Neural progenitor cell (in vitro differentiated cells): ENCODE measurements at regions not wholly inside any gene's neighbourhood (a gene's known extent, or its start where the extent isn't known, plus 50 kb on each side); places are given as distances from the start of the nearest gene placed in this dataset.

Experiments used
- DNase-seq: peaks from one replicate; pipeline ENCODE4 v3.0.0-alpha.2; 2016; ENCODE audit warnings: low spot score
- H2AFZ ChIP-seq: fragments of 200-600 bp; sonication (generic); replicated peaks from 2 replicates; pipeline ENCODE4 v1.6.1; 2016; ENCODE audit warnings: antibody characterized with exemption
- H3F3A ChIP-seq: fragments of 200-600 bp; sonication (generic); 2 replicates; pipeline ENCODE4 v1.6.1; 2016; ENCODE audit warnings: antibody characterized with exemption, low read depth
- H3K27ac ChIP-seq: fragments of 200-600 bp; sonication (generic); 2 replicates; pipeline ENCODE4 v1.5.1; 2016; ENCODE audit warnings: mild to moderate bottlenecking
- H3K27me3 ChIP-seq: fragments of 200-600 bp; sonication (generic); 2 replicates; pipeline ENCODE4 v1.6.1; 2016; ENCODE audit warnings: mild to moderate bottlenecking, moderate library complexity
- H3K36me3 ChIP-seq: fragments of 200-600 bp; sonication (generic); 2 replicates; pipeline ENCODE4 v1.5.1; 2016
- H3K4me1 ChIP-seq: fragments of 200-600 bp; sonication (generic); 2 replicates; pipeline ENCODE4 v1.6.1; 2016; ENCODE audit warnings: mixed run types
- H3K4me2 ChIP-seq: fragments of 200-600 bp; sonication (generic); 2 replicates; pipeline ENCODE4 v1.6.1; 2016
- H3K4me3 ChIP-seq: fragments of 200-600 bp; sonication (generic); 2 replicates; pipeline ENCODE4 v1.5.1; 2016
- H3K79me2 ChIP-seq: fragments of 200-600 bp; sonication (generic); 2 replicates; pipeline ENCODE4 v1.6.1; 2016; ENCODE audit warnings: low read depth
- H3K9ac ChIP-seq: fragments of 200-600 bp; sonication (generic); 2 replicates; pipeline ENCODE4 v1.6.1; 2016
- H3K9me3 ChIP-seq: fragments of 200-600 bp; sonication (generic); 2 replicates; pipeline ENCODE4 v1.5.1; 2016; ENCODE audit warnings: low read depth
- H4K20me1 ChIP-seq: fragments of 200-600 bp; sonication (generic); 2 replicates; pipeline ENCODE4 v1.6.1; 2016; ENCODE audit warnings: low read depth
- H3K27ac Mint-ChIP-seq: 3 replicates; pipeline ENCODE4 v1.8.0; 2021; ENCODE audit warnings: mixed read lengths
- H3K27me3 Mint-ChIP-seq: 2 replicates; pipeline ENCODE4 v1.8.0; 2022; ENCODE audit warnings: low read depth, mild to moderate bottlenecking, inconsistent platforms, moderate library complexity, mixed read lengths; ENCODE audit not compliant: insufficient read depth
- H3K36me3 Mint-ChIP-seq: 3 replicates; pipeline ENCODE4 v1.8.0; 2021; ENCODE audit warnings: mixed read lengths
- H3K4me1 Mint-ChIP-seq: 3 replicates; pipeline ENCODE4 v1.8.0; 2021; ENCODE audit warnings: mixed read lengths
- H3K4me3 Mint-ChIP-seq: 3 replicates; pipeline ENCODE4 v1.8.0; 2021; ENCODE audit warnings: mild to moderate bottlenecking, moderate library complexity, mixed read lengths
- H3K9me3 Mint-ChIP-seq: 3 replicates; pipeline ENCODE4 v1.8.0; 2020; ENCODE audit warnings: mixed read lengths
- EZH2 ChIP-seq: fragments of 200-600 bp; sonication (generic); IDR thresholded peaks from 2 replicates; pipeline ENCODE4 v1.6.1; 2017; ENCODE audit warnings: antibody characterized with exemption, mild to moderate bottlenecking, moderate library complexity
- EZH2phosphoT487 ChIP-seq: fragments of 200-600 bp; sonication (generic); IDR thresholded peaks from 2 replicates; pipeline ENCODE4 v1.6.1; 2017; ENCODE audit warnings: antibody characterized with exemption
- TF ChIP-seq, protein P1 (sequence below): fragments of 200-600 bp; sonication (generic); IDR thresholded peaks from 2 replicates; pipeline ENCODE4 v1.5.1; 2017; ENCODE audit warnings: antibody characterized with exemption, mild to moderate bottlenecking

DNA sequence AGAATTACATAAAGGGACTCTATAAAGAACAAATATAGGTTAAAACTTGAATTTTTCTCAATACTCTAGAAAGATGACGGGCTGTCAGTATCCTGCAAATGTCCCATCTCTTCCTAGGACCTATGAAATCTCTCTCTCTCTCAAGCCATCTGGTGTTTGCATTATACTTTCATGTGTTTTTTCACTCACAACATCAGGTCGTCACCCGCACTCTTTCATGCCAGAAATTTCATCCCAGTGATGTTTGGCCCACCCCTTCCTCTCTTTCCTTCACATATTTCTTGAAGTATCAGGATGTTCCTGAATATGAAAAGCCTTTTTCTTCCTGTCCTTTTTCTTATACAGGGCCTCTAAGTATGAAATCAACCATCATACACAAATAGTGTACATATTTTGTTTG, 63.3 kb upstream of the GAS1 start:
- no peaks in the 10 kb centered on the region for H3K36me3 ChIP-seq
- Mint-ChIP-seq H3K27ac (no peak overlapping the region), H3K36me3 (no peaks in the 10 kb centered on the region), H3K4me1 (peaks cover 10% of the 10 kb centered on the region), H3K9me3 (peaks cover 9% of the 10 kb centered on the region), H3K27me3 (no peaks in the 10 kb centered on the region), H3K4me3 (no peak overlapping the region)
- H3K27ac ChIP-seq, result no peak overlapping the region
- H3K9ac ChIP-seq, result no peak overlapping the region
- no peaks in the 10 kb centered on the region for H3K4me1 ChIP-seq
- H2AFZ ChIP-seq, result no peak overlapping the region
- no peaks in the 10 kb centered on the region for H3K27me3 ChIP-seq
- H3K9me3 ChIP-seq, result no peaks in the 10 kb centered on the region
- H4K20me1 ChIP-seq, result no peaks in the 10 kb centered on the region
- no peak for DNase-seq
- no peak overlapping the region for H3K4me2 ChIP-seq
- TF ChIP-seq, protein P1, sequence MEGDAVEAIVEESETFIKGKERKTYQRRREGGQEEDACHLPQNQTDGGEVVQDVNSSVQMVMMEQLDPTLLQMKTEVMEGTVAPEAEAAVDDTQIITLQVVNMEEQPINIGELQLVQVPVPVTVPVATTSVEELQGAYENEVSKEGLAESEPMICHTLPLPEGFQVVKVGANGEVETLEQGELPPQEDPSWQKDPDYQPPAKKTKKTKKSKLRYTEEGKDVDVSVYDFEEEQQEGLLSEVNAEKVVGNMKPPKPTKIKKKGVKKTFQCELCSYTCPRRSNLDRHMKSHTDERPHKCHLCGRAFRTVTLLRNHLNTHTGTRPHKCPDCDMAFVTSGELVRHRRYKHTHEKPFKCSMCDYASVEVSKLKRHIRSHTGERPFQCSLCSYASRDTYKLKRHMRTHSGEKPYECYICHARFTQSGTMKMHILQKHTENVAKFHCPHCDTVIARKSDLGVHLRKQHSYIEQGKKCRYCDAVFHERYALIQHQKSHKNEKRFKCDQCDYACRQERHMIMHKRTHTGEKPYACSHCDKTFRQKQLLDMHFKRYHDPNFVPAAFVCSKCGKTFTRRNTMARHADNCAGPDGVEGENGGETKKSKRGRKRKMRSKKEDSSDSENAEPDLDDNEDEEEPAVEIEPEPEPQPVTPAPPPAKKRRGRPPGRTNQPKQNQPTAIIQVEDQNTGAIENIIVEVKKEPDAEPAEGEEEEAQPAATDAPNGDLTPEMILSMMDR, result no peak
- TF ChIP-seq EZH2phosphoT487, result no peak
- TF ChIP-seq EZH2, result no peak
- no peaks in the 10 kb centered on the region for H3F3A ChIP-seq
- no peaks in the 10 kb centered on the region for H3K79me2 ChIP-seq
- no peak overlapping the region for H3K4me3 ChIP-seq

DNA sequence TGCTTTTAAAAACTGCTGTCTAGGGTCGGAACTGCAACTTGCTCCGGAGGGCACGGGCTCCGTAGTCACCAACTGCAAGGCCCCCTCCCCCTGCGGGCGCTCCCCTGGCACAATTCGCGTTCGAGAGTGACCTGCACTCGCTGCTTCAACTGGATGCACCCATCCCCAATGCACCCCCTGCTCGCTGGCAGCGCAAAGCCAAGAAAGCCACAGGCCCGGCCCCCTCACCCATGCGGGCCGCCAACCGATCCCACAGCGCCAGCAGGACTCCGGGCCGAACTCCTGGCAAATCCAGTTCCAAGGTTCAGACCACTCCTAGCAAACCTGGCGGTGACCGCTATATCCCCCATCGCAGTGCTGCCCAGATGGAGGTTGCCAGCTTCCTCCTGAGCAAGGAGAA, 64.2 kb upstream of the GAS1 start:
- TF ChIP-seq, protein P1, result no peak
- TF ChIP-seq EZH2phosphoT487, result no peak
- TF ChIP-seq EZH2, result no peak
- Histone ChIP-seq H3K4me3 (no peak overlapping the region), H3K79me2 (no peaks in the 10 kb centered on the region), H3K9me3 (no peaks in the 10 kb centered on the region), H3K27ac (no peak overlapping the region), H4K20me1 (no peaks in the 10 kb centered on the region), H3K36me3 (no peaks in the 10 kb centered on the region), H3K4me2 (no peak overlapping the region), H3F3A (no peaks in the 10 kb centered on the region), H3K4me1 (no peaks in the 10 kb centered on the region), H3K9ac (no peak overlapping the region), H3K27me3 (no peaks in the 10 kb centered on the region), H2AFZ (no peak overlapping the region)
- H3K4me3 Mint-ChIP-seq, result no peak overlapping the region
- H3K9me3 Mint-ChIP-seq, result peaks cover 9% of the 10 kb centered on the region
- no peak overlapping the region for H3K27ac Mint-ChIP-seq
- no peaks in the 10 kb centered on the region for H3K36me3 Mint-ChIP-seq
- H3K4me1 Mint-ChIP-seq, result peaks cover 11% of the 10 kb centered on the region
- no peak for DNase-seq
- peaks cover under 1% of the 10 kb centered on the region for H3K27me3 Mint-ChIP-seq

DNA sequence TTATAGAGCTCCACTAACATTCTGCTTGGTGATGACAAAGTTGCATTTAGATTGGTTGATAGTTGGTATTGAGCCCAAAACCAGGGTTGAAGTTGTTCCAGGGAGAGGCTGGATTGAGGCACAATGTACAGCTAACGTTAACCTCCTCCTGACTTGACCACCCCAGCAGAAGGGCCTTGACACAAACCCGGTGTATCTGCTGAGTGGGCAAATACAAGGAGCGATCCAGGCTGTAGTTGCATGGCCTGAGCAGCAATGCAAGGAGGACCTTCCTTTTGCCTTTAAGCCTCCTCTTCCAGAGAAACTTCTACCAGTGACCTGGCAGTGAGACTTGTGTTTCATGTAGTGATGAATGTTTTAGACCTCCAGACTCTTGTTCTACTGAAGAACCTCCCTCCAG, 66.2 kb upstream of the GAS1 start:
- no peaks in the 10 kb centered on the region for H3K27me3 ChIP-seq
- peaks cover 3% of the 10 kb centered on the region for H3K4me1 Mint-ChIP-seq
- no peak overlapping the region for H3K27ac ChIP-seq
- no peak overlapping the region for H3K4me3 ChIP-seq
- H3K4me2 ChIP-seq, result no peak overlapping the region
- H3K27ac Mint-ChIP-seq, result no peak overlapping the region
- no peaks in the 10 kb centered on the region for H3K4me1 ChIP-seq
- DNase-seq, result no peak
- H3K9ac ChIP-seq, result no peak overlapping the region
- H4K20me1 ChIP-seq, result no peaks in the 10 kb centered on the region
- H3K9me3 Mint-ChIP-seq, result peaks cover 17% of the 10 kb centered on the region
- no peaks in the 10 kb centered on the region for H3F3A ChIP-seq
- no peak overlapping the region for H3K4me3 Mint-ChIP-seq
- TF ChIP-seq, protein P1, result no peak
- TF ChIP-seq EZH2phosphoT487 (no peak), EZH2 (no peak)
- H3K36me3 Mint-ChIP-seq, result peaks cover 3% of the 10 kb centered on the region
- peaks cover 3% of the 10 kb centered on the region for H3K27me3 Mint-ChIP-seq
- H3K36me3 ChIP-seq, result no peaks in the 10 kb centered on the region
- H2AFZ ChIP-seq, result no peak overlapping the region
- H3K79me2 ChIP-seq, result no peaks in the 10 kb centered on the region
- H3K9me3 ChIP-seq, result no peaks in the 10 kb centered on the region
